ENCODE measurements at regions not wholly inside any gene's neighbourhood (a gene's known extent, or its start where the extent isn't known, plus 50 kb on each side); places are given as distances from the start of the nearest gene placed in this dataset.

DNA sequence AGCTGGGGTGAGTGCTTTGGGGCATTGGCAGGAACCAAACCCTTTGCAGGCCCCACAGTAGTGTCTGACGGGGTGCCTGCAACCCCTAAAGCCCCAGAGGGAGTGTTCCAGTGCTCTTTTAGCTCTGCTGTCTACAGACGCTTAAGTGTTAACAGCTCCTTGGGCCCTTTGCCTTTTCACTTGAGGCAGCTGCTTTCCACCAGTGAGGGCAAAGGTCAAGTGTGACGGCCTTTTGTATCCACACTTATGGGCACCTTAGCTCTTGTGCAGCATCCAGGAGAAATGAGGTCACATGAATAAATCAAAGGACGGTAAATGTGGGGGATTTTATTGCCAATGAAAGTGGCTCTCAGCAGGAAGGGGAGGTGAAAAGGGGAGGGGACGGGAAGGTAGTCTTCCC lies 241.4 kb upstream of the PCSK5 start:
- intact Hi-C loops (cut with DNase I; ENCODE audit: low total_unique reads), result no loop called here
- H3K9me3 ChIP-seq, result peaks cover 0 to 5% (median 0%) of the 10 kb centered on the region in 4 donors
- no peak overlapping the region for H3K27ac ChIP-seq
- no peak for DNase-seq
- no peaks in the 10 kb centered on the region for H3K4me1 ChIP-seq
- H3K27me3 ChIP-seq, result no peaks in the 10 kb centered on the region
- TF ChIP-seq EP300 (IDR thresholded peaks at IDR 0.05), result no peak
- no peak for TF ChIP-seq POLR2A (IDR thresholded peaks at IDR 0.05)
- TF ChIP-seq, protein P1, sequence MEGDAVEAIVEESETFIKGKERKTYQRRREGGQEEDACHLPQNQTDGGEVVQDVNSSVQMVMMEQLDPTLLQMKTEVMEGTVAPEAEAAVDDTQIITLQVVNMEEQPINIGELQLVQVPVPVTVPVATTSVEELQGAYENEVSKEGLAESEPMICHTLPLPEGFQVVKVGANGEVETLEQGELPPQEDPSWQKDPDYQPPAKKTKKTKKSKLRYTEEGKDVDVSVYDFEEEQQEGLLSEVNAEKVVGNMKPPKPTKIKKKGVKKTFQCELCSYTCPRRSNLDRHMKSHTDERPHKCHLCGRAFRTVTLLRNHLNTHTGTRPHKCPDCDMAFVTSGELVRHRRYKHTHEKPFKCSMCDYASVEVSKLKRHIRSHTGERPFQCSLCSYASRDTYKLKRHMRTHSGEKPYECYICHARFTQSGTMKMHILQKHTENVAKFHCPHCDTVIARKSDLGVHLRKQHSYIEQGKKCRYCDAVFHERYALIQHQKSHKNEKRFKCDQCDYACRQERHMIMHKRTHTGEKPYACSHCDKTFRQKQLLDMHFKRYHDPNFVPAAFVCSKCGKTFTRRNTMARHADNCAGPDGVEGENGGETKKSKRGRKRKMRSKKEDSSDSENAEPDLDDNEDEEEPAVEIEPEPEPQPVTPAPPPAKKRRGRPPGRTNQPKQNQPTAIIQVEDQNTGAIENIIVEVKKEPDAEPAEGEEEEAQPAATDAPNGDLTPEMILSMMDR (IDR thresholded peaks at IDR 0.05), result no peak
- H3K4me3 ChIP-seq, result no peak overlapping the region
- WGBS, 5 donors, result 82 to 85% (median 82%) methylated on average over 4 to 5 of the region's 5 CpGs
- no peaks in the 10 kb centered on the region for H3K36me3 ChIP-seq

DNA sequence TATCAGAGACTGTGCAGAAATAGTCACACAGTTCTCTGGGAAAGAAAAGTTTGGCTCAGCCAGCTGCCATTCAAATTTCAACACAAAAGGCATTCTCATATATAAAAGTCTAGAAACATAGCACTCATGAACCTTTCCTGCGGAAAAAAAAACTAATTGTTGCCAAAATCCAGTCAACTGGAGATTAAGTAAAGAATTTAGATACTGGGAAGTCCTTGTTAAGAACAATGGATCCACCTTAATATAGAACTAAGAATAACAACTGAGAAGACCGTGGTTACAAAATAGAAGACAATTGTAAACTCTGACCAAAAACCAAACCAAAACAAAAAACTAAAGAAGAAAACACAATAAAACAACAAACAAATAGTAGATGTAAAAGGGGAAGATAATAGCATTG lies 238.8 kb upstream of the PCSK5 start:
- Histone ChIP-seq H3K27ac (no peak overlapping the region), H3K4me3 (no peak overlapping the region), H3K27me3 (no peaks in the 10 kb centered on the region), H3K4me1 (no peaks in the 10 kb centered on the region), H3K9me3 (peaks cover 0 to 14% (median 0%) of the 10 kb centered on the region in 4 donors), H3K36me3 (no peaks in the 10 kb centered on the region)
- 61 to 82% (median 73%) methylated on average over 2 of the region's 2 CpGs for WGBS, 5 donors
- DNase-seq, result no peak
- no peak for TF ChIP-seq EP300 (IDR thresholded peaks at IDR 0.05)
- no peak for TF ChIP-seq POLR2A (IDR thresholded peaks at IDR 0.05)
- no peak for TF ChIP-seq POLR2AphosphoS5 (IDR thresholded peaks at IDR 0.05)
- TF ChIP-seq, protein P1 (IDR thresholded peaks at IDR 0.05), result no peak
- intact Hi-C loops (cut with DNase I; ENCODE audit: low total_unique reads), result no loop called here

DNA sequence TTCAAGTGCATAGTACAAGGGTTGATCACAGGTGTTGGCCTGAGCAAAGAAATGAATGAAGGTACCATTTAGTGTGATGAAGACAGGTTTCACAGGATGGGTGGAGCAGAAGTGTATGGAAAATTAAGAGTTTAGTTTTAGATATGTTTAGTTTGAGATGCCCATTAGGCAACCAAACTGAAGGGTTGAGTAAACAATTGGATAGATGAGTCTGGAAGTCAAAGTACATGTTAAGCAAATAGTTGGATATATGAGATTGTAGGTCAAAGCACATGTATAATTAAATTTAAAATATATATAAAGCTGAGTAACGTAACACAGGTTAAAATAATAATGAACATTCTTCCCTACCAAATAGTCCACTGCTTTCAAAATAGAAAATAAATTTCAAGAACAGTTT lies 237.1 kb upstream of the PCSK5 start:
- H3K9me3 ChIP-seq, result peaks cover 0 to 14% (median 0%) of the 10 kb centered on the region in 4 donors
- DNase-seq, result no peak
- 55 to 77% (median 68%) methylated on average over 1 of the region's 1 CpG for WGBS, 5 donors
- H3K4me3 ChIP-seq, result no peak overlapping the region
- H3K27me3 ChIP-seq, result no peaks in the 10 kb centered on the region
- H3K4me1 ChIP-seq, result no peaks in the 10 kb centered on the region
- TF ChIP-seq POLR2AphosphoS5 (IDR thresholded peaks at IDR 0.05) (no peak), POLR2A (IDR thresholded peaks at IDR 0.05) (no peak), EP300 (IDR thresholded peaks at IDR 0.05) (no peak)
- TF ChIP-seq, protein P1 (IDR thresholded peaks at IDR 0.05), result no peak
- intact Hi-C loops (cut with DNase I; ENCODE audit: low total_unique reads), result no loop called here
- H3K27ac ChIP-seq, result no peak overlapping the region
- H3K36me3 ChIP-seq, result no peaks in the 10 kb centered on the region

DNA sequence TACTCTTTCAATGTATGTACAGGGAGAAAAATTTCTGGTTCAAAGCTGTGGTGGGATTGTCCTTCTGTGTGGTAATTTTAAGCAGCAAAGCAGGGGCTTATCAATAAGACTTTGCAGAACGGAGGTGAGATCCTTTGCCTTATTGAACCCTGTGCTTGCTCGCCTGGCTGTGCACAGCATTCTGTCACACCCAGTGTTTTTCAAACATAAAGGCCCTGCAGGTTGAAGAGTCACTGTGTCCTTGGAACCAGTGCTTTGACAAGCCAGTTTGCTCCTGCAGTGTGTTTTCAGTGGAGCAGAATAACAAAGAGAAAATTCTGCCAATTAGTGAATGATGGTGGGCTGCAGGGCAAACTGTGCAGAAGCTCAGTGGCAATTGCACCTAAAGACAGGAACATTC lies 236.7 kb upstream of the PCSK5 start:
- Histone ChIP-seq H3K4me3 (no peak overlapping the region), H3K4me1 (no peaks in the 10 kb centered on the region), H3K27me3 (no peaks in the 10 kb centered on the region), H3K36me3 (no peaks in the 10 kb centered on the region), H3K27ac (no peak overlapping the region), H3K9me3 (peaks cover 0 to 14% (median 0%) of the 10 kb centered on the region in 4 donors)
- intact Hi-C loops (cut with DNase I; ENCODE audit: low total_unique reads), result no loop called here
- WGBS, 5 donors, result 44 to 68% (median 48%) methylated on average over 2 of the region's 2 CpGs
- TF ChIP-seq POLR2A (IDR thresholded peaks at IDR 0.05) (no peak), POLR2AphosphoS5 (IDR thresholded peaks at IDR 0.05) (no peak), EP300 (IDR thresholded peaks at IDR 0.05) (no peak)
- TF ChIP-seq, protein P1 (IDR thresholded peaks at IDR 0.05), result no peak
- DNase-seq, result no peak

All from stomach (tissue), 8 donors.